DND-41 (cell line): ENCODE measurements at regions not wholly inside any gene's neighbourhood (a gene's known extent, or its start where the extent isn't known, plus 50 kb on each side); places are given as distances from the start of the nearest gene placed in this dataset.

Experiments
- CTCF ChIP-seq: IDR thresholded peaks from 2 replicates; pipeline ENCODE4 v1.5.1; 2012; ENCODE audit warnings: borderline replicate concordance, low read length, moderate library complexity, mild to moderate bottlenecking; ENCODE audit not compliant: poor library complexity, severe bottlenecking; ENCODE audit errors: extremely low read depth
- EZH2 ChIP-seq: IDR thresholded peaks from 3 replicates; pipeline ENCODE4 v1.6.1; 2012; ENCODE audit warnings: borderline replicate concordance, low read depth, mild to moderate bottlenecking, moderate library complexity, low read length, inconsistent platforms; ENCODE audit not compliant: severe bottlenecking

- TF ChIP-seq CTCF (no peak), EZH2 (no peak)
Measured at GRCh38 chr5:124627815-124628595, 118.4 kb downstream of the ZNF608 start.
